Tibial nerve (tissue), 4 donors: ENCODE measurements at regions not wholly inside any gene's neighbourhood (a gene's known extent, or its start where the extent isn't known, plus 50 kb on each side); places are given as distances from the start of the nearest gene placed in this dataset.

Experiments
- CTCF ChIP-seq, 5 experiments: fragments of 200-600 bp in 3 of 5; fragments of 450-650 bp in 2 of 5; sonication (generic) in 3 of 5; IDR thresholded peaks; one replicate each; pipeline ENCODE4 v1.5.1; 2016 to 2019; ENCODE audit warnings: antibody characterized with exemption in 5 of 5, mild to moderate bottlenecking in 3 of 5, moderate library complexity in 2 of 5
- EP300 ChIP-seq, 2 donors: sonication (generic); formaldehyde crosslinking; IDR thresholded peaks; one replicate each; pipeline ENCODE4 v1.6.1; 2017; ENCODE audit warnings: antibody characterized with exemption in 2 of 2, mild to moderate bottlenecking in 1 of 2

DNA sequence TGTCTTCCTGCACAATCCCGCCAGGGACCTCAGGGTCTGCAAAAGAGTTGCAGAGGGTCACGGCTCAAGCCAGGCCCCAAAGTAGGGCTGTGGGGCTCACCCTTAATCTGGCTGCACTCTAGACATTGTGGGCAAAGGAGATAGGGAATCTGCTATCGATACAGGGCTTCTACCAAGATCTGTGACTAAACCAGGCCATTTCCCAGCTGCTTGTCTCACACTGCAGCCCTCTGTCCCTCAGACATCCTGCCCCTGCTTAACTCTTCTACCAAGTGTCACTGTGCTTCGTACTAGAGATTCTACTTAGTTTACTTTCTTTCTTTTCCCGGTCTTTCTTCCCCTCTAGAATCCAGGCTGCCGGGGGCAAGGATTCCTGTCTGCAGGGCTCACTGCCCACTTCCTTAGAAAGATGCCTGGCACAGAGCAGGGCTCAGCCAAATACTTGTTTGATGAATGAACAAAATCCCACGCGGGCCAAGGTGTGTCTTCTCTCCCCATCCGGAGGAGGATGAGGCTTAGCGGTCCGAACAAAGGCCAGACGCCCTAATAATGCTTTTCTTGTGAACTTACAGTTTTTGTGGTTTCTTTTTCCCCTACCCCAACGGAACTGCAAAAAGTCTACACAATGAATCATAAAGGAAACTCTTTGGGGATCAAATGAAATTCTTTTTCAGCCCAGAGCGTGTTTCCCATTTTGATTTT, 61.3 kb upstream of the ANO1 start:
- TF ChIP-seq CTCF (IDR thresholded peaks at IDR 0.05) (no peak), EP300 (IDR thresholded peaks at IDR 0.05) (no peak)
